ENCODE measurements at regions not wholly inside any gene's neighbourhood (a gene's known extent, or its start where the extent isn't known, plus 50 kb on each side); places are given as distances from the start of the nearest gene placed in this dataset.
"Not testable (repeated sequence)": the region's sequence is repeated elsewhere in the genome, so short reads cannot be mapped to it uniquely, and the experiment has no call there.

DNA sequence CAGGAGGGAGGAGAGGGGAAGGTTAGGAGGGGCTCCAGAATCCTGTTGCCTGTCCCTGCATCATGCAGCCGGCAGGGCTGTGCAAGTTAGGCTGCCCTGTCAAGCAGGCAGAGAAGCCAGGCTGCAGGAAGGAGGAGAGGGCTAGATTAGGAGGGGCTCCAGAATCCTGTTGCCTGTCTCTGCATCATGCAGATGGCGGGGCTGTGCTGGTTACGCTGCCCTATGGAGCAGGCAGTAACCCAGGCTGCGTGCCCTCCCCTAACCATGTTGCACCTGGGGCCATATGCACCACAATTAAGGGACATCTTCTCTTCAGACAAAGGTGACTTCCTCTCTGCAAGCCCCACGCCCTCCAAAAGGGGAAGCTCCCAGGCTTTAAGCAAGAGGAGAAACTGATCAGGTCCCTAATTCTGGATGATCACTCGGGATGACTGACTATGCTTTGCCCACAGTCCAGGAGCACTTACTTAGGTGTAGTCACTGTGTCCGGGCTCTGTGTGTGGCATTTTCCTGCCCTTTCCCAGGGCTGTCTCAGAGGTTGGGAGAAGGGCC, 457.4 kb downstream of the SETD4 start:
- no peak for DNase-seq (ENCODE audit: low read depth)

DNA sequence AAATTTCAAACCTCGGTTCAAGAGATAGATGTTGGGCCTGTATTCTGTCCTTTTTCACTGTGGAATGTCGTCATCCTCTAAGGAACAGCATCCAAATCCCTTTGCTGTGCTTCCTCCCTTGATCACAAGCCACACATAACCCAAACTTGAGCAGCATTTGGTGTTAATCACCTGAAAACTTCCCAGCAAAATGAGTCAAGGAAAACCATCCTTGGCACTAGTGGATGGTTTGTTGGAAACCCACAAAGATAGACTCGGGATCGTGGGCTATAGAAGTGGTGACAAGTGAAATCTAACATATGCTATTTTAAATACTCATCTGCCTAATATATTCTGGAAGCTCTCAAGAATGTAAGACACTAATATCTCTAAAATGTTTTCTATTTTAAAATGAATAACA, 459.1 kb downstream of the SETD4 start:
- DNase-seq (ENCODE audit: low read depth): no peak

DNA sequence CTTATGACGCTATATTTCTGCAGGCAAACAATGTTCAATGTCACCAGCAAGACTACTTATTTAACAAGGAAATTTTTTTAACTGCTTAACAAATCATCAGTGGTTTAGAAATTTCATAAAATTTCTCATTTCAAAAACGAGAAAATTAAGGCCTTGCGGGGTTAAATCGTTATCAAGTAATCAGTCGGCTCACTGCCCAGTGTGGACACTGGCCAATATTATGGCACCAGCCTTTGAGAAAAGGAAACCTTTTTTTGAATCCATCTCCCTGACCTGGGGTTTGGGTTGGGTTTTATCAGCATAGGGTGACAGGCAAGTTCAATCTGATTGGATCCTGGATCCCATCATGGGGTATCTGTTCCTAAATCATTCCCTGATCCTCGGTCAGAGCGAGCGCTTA, 461.2 kb downstream of the SETD4 start:
- no peak for DNase-seq (ENCODE audit: low read depth)

DNA sequence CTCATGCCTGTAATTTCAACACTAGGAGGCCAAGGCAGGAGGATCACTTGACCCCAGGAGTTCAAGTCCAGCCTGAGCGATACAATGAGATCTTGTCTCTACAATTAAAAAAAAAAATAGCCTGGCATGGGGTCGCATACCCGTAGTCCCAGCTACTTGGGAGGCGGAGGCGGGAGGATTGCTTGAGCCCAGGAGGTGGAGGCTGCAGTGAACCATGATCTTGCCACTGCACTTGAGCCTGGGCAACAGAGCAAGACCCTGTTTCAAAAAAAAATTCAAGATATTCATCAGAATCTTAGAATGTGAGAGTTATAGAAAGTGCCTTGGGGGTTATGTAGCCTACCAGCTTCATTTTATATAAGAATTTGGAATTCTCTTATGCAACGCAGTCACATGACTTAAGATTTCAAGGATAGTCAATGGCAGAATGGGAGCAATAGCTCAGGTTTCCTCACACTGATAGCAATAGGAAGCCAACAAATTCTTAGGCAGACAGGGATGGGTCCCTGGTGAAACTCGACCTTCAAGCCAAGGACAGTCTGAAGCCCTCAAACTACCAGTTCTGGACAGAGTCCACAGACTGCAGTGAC, 462.5 kb downstream of the SETD4 start:
- DNase-seq (ENCODE audit: low read depth): no peak

DNA sequence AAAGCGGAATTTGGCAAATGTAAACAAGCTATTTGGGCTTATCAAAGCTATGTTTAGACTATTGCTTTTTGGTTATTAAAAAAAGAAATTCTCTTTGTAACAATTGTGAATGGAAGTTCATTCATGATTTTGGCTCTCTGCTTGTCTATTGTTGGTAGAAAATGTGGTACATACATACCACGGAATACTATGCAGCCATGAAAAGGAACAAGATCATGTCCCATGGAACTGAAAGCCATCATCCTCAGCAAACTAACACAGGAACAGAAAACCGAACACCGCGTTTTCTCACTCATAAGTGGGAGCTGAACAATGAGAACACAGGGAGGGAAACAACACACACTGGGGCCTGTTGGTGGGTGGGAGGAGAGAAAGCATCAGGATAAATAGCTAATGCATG, 465.4 kb downstream of the SETD4 start:
- DNase-seq (ENCODE audit: low read depth): no peak

DNA sequence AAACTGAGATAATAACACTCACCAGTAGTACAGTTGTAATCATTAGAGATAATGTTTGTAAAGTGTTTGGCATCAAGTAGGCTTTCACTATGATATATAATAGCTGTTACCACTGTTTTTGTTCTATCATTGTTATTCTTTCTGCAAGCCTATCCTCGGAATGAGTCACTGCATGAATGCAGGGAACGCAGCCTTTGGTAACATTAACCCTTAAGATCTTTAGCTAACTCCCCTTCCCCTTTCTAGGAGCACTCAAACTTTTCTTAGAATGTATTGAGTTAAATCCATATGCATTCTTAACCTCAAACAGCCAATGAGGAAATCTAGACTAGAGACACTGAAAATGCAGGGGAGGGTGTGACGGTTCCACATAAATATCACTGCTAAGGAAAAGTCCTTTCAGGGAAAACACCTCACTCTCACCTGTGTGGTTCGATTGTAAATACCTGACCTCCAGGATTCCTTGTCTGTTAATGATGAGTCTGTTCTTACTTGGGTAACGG, 467.3 kb downstream of the SETD4 start:
- peak; percentile 39 for DNase-seq (ENCODE audit: low read depth)

DNA sequence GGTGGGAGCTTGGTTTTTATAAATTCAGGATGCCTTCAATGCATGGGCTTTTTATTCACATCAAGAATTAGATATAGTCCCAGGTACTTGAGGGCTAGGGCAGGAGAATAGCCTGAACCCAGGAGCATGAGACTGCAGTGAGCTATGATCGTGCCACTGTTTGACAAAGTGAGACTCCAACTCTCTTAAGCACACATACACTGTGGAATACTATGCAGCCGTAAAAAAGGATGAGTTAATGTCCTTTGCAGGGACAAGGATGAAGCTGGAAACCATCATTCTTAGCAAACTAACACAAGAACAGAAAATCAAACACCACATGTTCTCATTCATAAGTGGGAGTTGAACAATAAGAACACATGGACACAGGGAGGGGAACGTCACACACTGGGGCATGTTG, 470.0 kb downstream of the SETD4 start:
- not testable (repeated sequence) for DNase-seq (ENCODE audit: low read depth)

DNA sequence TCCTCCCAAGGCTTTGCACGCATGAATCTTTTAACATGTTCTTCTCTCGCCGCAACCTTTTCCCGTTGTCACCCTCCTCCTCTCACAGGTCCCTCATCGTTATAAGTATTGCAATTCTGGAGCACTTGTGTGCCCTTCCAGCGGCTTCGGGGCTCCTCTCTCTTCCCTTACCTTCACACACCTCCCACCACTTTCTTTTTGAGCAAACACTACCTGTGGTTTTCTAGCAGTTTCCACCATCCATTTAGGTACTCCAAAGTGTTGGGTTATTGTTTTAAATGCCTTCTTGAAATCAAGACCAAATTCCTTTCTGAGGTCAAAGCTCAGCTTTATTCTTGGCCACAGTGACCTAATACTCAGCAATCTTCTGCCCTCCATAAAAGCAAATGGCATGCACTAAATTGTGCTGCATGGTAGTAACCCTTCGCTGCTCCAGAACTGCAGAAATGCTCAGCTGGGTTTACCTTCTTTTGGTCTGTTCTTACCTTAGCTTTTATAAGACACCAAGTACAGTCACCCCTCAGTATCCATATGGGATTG, 472.4 kb downstream of the SETD4 start:
- no peak for DNase-seq (ENCODE audit: low read depth)

DNA sequence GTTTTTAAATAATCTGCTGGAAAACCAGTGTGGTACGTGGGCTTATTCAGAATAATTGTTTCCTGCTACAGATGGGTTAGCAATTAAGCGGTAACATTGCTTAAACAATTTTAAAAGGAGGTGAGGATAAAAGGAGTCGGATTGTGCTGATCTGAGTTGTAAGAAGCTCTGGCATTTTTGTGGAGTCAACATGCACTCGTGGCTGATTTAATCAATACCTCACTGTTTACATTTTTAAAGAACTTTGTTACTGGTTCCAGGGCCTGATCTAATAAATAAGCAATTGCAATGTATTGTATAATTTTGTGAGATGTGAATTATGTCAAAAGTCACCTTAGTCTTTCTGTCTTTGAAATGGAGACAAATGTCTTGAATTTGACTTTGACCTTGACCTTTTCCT, 474.0 kb downstream of the SETD4 start:
- DNase-seq (ENCODE audit: low read depth): no peak

DNA sequence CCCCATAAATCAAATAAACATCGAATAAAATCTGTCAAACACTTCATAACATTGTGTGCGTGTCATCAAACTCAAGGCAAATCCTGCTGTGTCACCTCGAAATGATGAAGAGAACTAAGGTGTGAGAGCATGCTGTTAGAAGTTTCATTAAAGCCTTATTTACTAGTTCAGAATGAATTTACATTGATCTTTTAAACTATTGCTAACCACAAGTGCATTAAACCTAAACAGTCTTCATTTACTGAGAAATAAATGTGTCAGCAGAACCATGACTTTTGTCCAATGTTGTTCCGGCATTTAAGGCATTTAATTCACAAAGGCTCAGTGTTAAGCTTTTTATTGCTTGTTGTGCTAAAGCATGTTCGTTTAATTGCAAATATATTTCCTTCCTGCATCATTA, 474.4 kb downstream of the SETD4 start:
- no peak for DNase-seq (ENCODE audit: low read depth)

DNA sequence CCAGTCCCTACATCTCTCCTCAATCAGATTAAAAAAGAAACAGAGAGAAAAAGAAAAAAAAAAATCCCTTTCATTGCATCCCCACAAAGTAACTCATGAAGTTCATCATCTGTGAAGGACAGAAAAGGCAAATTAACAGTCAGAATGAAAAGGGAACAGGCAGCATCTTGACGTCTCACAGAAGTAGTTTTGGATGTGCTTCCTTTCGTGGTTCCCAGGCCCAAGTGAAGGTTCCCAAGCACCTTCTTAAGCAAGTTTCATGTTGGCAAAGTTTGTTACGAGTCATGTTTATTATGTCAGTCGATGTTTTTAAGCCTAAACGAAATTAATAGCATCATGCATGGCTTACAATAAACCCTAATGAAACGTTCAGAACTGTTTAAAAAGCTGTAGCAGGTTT, 475.2 kb downstream of the SETD4 start:
- DNase-seq (ENCODE audit: low read depth): no peak

DNA sequence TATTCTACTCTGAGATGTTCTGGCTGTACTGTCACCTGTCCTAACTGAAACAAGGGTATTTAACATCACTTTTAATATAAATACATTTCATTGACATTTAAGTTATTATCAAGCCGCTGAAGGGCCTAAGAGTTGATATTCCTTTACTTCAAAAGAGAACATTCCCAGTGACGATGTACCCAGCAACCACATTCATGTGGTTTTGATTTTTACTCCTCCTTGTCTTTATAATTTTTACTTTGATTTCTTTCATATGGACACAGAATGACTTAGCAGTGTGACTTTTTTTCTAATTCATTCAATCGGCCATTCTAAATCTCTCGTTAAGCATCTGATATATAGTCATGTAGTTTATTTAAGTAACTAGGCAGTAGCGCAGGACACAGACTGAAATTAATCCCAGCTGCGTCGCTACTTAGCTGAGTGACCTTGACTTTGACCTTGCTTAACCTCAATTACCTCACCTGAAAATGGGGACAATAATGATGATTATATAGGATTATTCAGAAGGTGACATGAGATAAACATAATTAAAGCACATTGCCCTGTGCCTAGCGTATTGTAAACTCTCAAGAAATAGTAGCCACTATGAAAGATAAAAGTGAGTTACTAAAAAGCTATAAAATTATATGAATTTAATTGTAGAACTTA, 476.6 kb downstream of the SETD4 start:
- no peak for DNase-seq (ENCODE audit: low read depth)

DNA sequence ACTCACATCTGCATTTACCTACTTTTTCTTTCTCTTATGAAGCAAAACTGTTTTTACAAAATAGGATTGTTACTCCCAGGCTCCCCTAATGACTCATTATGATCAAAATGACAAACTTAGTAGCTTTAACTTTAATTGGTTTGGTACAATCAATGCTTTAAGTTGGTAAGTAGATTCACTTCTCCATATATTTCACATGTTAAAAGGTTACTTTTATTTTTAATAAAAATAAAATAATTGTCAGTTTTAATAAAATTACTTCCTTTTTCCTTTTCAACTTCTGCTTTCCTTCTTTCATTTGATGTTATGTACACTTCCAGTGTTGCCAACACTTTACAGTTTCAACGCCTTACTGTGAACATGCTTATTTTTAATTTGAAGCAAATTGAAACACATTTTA, 477.6 kb downstream of the SETD4 start:
- no peak for DNase-seq (ENCODE audit: low read depth)

DNA sequence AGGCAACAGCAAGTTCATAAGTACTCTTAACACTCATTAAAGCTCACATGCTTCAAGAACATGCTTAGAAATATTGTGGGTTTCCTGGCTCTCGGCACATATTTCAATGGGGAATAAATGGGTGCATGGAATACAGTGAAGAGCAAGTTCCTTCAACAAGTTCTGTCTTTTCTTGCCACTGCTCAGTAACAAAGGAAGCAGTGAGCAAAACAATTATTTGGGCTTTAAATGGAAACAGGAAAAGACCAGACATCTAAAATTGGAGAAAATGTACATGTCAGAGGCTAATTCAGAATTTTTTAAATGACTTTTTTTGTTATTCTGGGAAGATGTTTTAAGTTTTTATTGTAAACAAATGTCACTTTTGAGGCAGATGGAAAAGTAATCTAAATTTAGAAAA, 478.7 kb downstream of the SETD4 start:
- no peak for DNase-seq (ENCODE audit: low read depth)

DNA sequence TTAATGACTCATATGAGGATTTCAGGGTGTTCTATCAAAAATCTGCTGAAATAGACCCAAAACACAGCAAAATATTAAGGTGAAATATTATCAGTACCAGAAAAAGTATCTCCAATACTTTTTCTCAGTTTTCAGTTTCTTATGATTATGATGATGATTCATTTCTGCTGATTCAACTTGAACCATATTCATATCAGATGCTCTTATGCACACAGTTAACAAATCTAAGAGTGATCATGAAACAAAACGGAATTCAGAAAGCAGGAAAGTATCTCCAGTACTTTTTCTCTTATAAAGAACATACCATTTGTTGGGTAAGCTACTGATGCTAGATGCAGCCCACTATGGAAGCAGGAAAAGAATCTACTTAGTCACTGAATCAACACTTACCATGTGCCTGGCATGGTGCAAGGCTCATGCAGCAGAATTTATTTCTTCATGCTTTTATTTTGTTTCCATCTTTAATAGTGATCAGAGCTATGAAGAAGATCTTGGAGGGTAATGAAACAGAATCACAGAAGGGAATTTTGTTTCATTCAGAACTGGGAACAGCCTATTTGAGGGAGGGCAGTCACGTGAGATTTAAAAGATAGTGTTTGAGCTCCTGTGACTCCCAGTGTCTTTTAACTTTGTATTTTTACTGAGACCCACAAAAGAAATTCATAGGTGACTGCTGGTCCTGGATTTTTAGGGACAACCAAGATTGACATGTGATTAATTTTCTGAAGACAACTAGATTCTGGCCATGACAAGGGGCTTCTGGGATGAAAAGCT, 480.6 kb downstream of the SETD4 start:
- DNase-seq (ENCODE audit: low read depth): no peak

DNA sequence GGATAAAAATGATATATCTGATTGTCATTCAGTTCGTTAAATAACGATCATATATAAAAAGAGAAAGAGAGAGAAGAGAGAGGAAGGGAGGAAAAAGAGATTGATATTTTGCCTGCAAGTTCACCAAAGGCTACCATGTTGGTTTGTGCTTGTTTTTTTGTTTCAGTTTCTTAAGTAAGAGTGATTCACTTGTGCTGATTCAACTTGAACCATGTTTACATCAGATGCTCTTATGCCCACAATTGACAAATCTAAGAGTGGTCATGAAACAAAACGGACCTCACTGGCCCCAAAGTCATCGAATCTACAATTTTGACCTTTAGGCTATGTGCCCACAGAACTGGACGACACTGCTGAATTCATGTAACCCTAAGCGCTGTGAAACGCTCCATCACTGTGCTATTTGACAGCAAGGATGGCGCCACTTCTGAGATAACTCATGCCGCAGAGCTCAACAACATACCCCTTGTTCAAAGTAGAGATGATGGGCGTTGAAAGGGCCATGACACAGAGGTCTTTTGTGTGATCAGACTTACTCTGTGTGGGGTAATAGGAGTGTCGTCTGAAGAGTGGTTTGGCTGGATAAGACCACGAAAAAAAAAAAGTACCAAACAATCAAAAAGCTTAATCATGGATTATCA, 481.4 kb downstream of the SETD4 start:
- DNase-seq (ENCODE audit: low read depth): no peak

DNA sequence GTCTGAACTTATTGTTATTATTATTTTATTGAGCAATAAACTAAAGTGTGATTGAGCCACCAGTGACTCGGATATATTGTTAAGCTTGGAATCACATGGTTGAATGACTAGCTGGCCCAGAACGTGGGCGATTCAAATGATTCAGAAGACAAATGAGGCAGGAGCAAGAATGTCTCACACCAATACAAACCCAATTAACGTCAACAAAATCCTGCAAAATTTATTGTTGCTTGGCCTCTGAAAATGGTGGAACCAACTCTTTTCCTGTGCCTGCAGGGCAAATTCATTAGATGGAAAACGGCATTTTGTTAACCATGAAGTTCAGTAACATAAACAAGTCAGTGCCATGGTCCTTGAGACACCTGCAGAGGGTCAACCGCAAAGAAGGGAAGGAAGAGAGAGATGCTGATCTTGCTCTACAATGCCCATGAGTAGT, 482.0 kb downstream of the SETD4 start:
- peak; percentile 70 for DNase-seq (ENCODE audit: low read depth)

DNA sequence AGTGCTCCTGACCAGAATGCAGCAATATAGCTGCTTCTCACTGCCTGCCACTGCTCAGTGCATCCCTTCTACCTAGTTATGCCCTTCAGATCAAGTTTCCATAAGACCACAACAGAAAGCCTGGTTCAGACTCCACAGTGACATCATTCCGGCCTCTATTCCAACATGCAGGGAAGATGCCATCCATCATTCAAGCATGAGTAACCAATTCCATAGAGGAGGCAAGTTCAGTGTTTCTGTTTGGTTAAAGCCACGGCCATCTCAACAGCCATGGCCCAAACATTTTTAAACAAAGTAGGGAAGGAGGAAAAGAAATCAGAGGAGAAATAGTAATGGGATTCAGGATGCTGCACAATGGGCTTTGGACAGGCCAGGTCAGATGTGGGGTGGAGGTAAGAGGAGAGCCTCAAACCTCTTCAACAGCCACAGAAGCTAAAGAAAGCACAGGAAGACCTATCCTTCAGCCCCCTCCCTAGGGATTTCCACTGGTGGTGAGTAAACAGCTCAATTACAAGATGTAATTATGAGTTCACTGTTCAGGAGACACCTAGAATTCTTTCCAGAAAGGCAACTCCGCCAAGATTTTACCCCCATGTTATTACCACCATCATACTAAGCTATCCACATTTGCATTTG, 484.9 kb downstream of the SETD4 start:
- peak; percentile 52 for DNase-seq (ENCODE audit: low read depth)

DNA sequence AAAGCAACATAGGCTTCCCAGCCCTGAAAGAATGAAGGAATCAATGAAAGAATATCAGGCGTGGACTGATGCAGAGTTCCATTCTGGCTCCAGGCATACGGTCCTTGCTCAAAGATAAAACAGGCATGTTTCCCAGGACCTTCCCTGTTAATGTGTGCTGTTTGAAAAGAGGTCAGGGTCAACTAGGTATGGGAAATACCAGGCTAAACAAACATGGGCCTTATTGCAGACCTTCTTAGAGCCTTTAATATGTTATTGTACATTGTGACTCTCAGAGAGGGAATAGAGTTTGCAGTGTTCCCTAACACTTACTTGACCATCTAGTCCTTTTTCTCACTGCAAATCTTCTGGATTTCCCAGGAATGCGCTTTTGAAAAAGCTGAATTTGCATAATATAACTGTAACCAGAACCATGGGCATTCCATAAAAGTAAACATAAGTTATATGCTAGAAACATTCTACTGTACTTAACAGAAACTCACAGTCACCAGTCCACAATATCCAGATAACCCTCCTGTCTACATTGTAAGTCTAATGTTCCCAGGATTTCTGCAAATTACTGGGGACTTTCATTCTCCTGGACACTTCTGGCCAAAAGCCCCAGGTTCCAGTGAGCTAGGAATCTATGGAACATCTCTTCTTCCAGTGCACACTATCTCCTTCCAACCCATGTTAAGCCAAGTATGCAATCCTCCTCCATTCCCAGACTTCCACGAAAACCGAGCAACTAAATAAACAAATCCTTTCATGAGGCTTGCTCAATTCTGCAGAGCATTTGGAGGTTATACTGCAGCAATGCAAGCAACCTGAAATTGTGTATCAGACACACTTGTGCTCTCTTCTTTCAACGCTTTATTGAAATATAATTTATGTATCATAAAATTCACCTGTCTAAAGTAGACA, 486.6 kb downstream of the SETD4 start:
- peak; percentile 42 for DNase-seq (ENCODE audit: low read depth)

DNA sequence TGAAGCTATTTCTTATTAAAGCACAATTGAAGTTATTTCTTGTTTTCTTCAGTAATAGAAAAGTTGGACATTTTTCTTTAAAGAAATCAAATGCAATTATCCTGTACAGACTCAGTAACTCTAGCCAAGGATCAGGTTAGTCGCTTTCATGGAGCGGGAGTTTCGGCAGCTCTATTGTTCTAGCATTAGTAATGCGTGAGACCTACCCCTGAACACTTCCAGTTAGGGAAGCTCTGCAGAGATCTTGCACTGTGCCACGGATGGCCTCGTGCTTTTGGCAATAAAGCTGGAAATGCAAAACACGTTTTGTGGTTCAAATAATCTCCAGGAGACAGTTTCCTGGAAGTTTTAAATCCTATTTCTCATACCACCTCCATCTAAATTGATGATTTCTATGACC, 488.4 kb downstream of the SETD4 start:
- DNase-seq (ENCODE audit: low read depth): no peak

DNA sequence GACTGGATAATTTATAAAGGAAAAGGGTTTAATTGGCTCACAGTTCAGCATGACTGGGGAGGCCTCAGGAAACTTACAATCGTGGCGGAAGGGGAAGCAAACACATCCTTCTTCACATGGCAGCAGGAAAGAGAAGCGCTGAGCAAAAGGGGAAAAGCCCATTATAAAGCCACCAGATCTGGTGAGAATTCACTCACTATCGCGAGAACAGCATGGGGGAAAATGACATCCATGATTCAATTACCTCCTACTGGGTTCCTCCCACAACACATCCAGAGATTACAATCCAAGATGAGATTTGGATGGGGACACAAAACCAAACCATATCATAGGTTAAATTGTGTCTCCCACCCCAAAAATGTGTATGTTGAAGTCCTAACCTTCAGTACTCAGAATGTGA, 491.7 kb downstream of the SETD4 start:
- no peak for DNase-seq (ENCODE audit: low read depth)
